ENCODE measurements at regions not wholly inside any gene's neighbourhood (a gene's known extent, or its start where the extent isn't known, plus 50 kb on each side); places are given as distances from the start of the nearest gene placed in this dataset.
"Not testable (repeated sequence)": the region's sequence is repeated elsewhere in the genome, so short reads cannot be mapped to it uniquely, and the experiment has no call there.

DNA sequence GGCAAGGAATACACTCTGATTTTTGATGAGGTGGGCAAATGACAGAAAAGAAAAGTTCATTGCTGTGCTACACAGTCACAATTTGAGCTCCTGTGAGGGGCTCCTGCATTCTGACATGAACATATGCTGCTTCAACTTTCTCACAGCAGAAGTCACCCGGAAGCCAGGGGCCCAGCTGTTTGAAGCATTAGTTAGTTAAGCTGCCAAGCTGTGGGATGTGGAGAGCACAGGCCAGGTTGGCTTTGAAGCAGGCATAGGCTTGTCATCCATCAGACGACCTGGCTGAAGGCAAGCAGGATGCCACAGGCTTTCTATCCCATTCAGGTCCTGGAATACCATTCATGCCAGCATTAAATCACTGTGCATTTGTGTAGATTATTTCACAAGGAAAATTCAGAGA is 63.1 kb downstream of the MTNR1B start:
- DNase-seq = no peak

DNA sequence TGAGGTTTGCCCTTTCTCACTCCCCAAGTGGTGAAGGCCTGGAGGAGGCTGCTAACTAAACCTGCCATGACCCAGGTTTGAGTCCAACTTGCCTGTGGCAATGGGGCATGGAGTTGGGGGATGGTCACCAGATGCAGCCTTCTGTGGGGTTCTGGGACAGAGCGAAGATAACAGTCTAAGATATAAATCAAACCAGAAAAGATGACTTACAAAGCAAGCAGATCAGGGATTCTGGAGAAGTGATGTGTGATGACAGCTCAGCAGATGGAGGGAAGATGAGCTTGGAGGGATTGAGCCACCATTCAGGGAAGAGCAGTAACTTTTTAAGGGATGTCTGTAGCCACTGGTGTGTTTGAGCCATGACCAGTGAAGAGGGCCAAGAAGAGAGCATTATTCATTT is 63.6 kb downstream of the MTNR1B start:
- no peak for DNase-seq

GRCh38 chr11:93034031-93034722 is 64.7 kb downstream of the MTNR1B start:
- DNase-seq = no peak

- no peak for DNase-seq
Observed at GRCh38 chr11:93034723-93035039, 65.2 kb downstream of the MTNR1B start.

DNA sequence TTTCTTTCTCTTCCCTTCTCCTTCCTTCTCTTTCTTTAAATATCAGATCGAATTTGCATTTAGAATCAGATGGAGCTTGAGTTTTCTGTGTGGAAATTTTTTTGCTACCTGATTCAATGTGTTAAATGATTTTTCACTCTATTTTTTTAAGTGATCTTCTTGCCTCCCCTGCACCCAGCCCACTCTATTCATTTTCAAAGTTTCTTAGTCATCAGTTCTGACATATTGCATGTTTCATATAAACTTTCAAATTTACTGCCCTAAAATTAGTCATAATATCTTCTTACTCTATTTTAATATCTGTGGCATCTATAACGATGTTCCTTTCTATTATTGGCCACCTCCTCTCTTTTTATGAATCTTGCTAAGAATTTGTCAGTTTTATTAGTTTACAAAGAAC is 69.1 kb downstream of the MTNR1B start:
- no peak for DNase-seq

DNA sequence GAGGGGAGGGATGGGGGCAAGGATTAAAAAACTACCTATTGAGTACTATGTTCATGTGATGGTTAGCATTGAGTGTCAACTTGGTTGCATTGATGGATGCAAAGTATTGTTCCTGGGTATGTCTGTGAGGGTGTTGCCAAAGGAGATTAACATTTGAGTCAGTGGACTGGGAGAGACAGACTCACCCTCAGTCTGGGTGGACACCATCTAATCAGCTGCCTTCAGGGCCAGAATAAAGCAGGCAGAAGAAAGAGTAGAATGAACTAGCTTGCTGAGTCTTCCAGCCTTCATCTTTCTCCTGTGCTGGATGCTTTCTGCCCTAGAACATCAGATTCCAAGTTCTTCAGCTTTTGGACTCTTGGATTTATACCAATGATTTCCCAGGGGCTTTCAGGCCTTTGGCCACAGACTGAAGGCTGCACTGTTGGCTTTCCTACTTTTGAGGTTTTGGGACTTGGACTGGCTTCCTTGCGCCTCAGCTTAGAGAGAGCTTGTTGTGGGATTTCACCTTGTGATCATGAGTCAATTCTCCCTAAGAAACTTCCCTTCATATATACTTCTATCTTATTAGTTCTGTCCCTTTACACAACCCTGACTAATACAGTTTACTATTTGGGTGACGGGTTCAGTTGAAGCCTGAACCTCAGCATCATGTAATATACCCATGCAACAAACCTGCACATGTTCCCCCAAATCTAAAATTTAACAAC is 70.2 kb downstream of the MTNR1B start:
- no peak for DNase-seq

DNA sequence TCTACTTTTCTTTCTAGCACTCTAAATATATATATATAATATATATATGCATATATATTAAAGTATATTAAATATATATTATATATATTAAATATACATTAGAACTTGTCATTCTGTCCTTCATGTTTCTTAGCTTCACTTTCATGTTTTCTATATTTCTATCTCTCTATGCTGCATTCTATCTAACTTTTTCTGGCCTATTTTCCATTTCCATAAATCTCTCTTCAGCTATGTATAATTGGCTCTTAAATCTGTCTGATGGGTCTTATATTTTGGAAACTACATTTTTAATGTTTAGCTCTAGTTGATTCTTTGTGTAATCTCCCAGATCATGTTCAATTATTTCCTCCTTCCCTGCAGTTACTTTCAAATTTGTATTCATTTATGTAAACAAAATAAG is 72.2 kb downstream of the MTNR1B start:
- DNase-seq = no peak

GRCh38 chr11:93043186-93043585 is 73.7 kb downstream of the MTNR1B start:
- DNase-seq = not testable (repeated sequence)

- DNase-seq = no peak
Observed at GRCh38 chr11:93049740-93050139, 80.3 kb downstream of the MTNR1B start.

DNA sequence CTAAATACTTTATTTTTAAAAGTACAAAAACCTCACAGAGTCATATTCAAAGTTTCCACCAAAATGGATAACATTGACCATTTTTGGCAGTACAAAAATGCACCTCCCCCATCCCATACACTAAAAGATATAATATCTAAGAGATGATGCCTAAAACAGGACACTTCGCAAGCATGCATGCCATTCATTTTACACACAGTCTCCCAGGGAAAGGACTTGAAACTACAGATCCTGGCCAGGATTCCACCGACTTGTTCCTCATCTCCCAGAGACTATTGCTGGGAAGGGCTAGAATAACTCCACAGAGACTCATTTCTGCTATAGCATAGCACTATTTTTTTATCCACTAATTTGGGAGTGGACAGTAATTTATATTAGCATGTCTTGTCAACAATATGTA is 81.7 kb downstream of the MTNR1B start:
- DNase-seq = peak; percentile 68

DNA sequence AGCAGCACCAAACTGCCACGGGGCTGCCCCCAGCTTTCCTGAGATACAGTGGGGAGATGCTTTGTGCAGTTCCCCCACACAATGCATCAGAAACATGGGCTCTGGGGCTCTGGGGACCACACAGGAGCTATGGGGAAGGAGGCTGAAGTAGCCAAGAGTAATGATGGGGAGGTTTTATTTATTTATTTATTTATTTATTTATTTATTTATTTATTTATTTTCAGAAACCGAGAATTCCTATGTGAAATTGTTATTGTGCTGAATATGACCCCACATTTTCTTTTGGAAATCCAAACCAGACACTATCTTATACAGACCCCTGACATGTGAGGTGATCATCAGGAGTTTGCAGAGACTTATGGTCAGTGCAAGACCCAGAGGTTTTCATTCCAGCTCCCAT is 84.4 kb downstream of the MTNR1B start:
- DNase-seq = no peak

- no peak for DNase-seq
Observed at GRCh38 chr11:93054279-93054678, 84.8 kb downstream of the MTNR1B start.

DNA sequence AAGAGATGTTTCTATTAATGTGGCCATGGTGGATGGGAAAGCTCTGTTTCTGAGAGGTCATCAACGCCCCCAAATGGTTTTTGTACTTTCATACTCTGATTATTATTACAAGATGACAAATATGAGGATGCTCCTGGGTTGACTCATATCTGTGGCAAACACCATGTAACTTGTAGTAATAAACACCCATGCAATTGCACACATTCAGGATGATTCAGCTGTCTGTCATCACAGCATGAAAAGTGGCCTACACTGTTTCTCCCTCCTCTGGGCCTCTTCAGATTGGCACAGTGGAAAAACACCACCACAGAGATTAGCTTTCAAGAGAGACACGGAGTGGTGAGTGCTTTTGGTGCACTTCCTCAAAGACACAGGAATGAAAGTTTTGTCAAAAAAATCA is 85.4 kb downstream of the MTNR1B start:
- peak; percentile 91 for DNase-seq

- peak; percentile 63 for DNase-seq
Observed at GRCh38 chr11:93059117-93059957, 89.9 kb downstream of the MTNR1B start.

GRCh38 chr11:93063086-93063485 is 93.6 kb downstream of the MTNR1B start:
- no peak for DNase-seq

DNA sequence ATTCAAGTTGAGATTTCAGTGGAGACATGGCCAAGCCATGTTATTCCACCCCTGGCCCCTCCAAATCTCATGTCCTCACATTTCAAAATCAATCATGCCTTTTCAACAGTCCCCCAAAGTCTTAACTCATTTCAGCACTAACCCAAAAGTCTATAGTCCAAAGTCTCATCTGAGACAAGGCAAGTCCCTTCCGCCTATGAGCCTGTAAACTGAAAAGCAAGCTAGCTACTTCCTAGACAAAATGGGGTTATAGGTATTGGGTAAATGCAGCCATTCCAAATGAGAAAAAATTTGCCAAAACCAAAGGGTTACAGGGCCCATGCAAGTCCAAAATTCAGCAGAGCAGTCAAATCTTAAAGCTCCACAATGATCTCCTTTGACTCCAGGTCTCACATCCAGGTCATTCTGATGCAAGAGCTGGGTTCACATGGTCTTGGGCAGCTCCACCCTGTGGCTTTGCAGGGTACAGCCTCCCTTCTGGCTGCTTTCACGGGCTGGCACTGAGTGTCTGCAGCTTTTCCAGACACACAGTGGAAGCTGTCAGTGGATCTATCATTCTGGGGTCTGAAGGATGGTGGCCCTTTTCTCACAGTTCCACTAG is 95.7 kb downstream of the MTNR1B start:
- DNase-seq = not testable (repeated sequence)

- DNase-seq = no peak
Observed at GRCh38 chr11:93067881-93068390, 98.5 kb downstream of the MTNR1B start.

DNA sequence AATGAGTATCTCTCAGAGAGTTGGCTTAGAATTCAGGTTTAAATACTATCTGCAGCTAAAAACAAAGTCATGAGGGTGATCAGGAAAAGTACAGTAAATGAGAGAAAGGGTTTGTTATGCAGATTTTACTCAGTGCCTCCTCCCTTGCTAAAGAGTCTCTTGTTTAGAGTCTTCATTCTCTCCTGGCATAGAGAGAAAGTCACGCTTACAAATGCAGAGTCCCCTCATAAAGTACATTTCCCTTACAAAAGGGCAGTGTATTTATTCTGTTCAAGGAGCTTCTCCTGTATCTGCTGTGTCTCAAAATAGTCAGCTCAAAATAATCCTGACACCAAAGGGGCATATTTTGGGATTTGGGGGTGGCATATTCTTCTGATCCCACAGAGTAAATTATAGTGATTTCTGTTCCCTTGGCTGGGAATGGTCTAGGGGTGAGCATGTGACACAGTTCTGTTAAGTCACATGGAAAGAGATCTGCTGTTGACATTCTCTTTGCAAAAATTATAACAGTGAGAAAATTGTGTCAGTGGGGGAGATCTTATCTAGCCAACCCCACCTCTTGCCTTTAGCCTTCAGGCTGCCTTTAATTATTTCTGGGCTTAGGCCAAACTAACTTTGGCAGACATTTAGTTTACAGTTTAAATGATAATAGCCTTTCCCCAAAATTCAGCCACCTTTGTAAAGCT is 102.9 kb downstream of the MTNR1B start:
- DNase-seq = no peak

DNA sequence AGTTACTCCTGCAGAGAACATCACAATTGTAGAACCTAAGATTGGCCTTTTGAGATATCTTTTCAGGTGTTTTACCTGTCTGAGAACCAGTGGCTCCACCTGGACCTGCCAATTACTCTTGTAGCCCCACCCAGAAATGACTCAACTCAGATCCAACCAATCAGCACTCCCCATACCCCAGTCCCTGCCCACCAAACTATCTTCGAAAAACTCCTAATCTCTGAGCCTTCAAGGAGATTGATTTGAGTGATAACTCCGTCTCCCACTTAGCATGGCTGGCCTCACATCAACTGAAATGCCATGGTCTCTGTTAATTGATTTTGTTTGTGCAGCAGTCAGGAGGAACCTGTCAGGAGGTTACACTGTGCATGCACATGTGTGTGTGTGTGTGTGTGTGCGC is 103.6 kb downstream of the MTNR1B start:
- DNase-seq = no peak

GRCh38 chr11:93073508-93074280 is 104.2 kb downstream of the MTNR1B start:
- no peak for DNase-seq

DNA sequence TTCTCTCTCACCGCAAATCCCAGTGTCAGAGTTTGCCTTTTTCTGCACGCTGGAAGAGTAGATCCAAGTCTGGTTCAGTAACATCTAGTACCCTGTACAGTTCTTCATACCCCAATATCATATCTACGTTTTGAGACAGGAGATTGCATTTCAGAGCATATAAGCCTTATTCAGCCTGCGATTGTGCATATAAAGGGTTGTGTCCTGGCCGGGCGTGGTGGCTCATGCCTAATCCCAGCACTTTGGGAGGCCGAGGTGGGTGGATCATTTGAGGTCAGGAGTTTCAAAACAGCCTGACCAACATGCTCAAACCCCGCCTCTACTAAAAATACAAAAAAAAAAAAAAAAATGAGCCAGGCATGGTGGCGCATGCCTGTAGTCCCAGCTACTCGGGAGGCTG is 104.9 kb downstream of the MTNR1B start:
- no peak for DNase-seq

- no peak for DNase-seq
Observed at GRCh38 chr11:93075782-93076181, 106.3 kb downstream of the MTNR1B start.
